Mesenchymal stem cell (in vitro differentiated cells and primary cell): ENCODE measurements at regions not wholly inside any gene's neighbourhood (a gene's known extent, or its start where the extent isn't known, plus 50 kb on each side); places are given as distances from the start of the nearest gene placed in this dataset.

ENCODE experiments used
- DNase-seq: peaks from one replicate; pipeline ENCODE4 v3.0.0-alpha.2; 2013
- H2AFZ ChIP-seq: one replicate; pipeline ENCODE4 v1.6.1; 2013; ENCODE audit warnings: low read depth, mild to moderate bottlenecking, control low read depth, inconsistent platforms, low read length, moderate library complexity
- H2AK5ac ChIP-seq: 2 replicates; pipeline ENCODE4 v1.6.1; 2013; ENCODE audit warnings: low read length, moderate library complexity, mild to moderate bottlenecking, inconsistent platforms; ENCODE audit not compliant: severe bottlenecking
- H2BK120ac ChIP-seq: one replicate; pipeline ENCODE4 v1.6.1; 2013; ENCODE audit warnings: low read depth, mild to moderate bottlenecking, inconsistent platforms, low read length, moderate library complexity
- H2BK12ac ChIP-seq, 2 experiments: one replicate each; pipeline ENCODE4 v1.6.1; 2013; ENCODE audit warnings: inconsistent platforms in 2 of 2, low read length in 2 of 2, mild to moderate bottlenecking in 2 of 2, moderate library complexity in 2 of 2, control low read depth in 1 of 2
- H2BK15ac ChIP-seq: one replicate; pipeline ENCODE4 v1.6.1; 2013; ENCODE audit warnings: mild to moderate bottlenecking, low read depth, inconsistent platforms; ENCODE audit not compliant: poor library complexity, severe bottlenecking
- H2BK5ac ChIP-seq: 2 replicates; pipeline ENCODE4 v1.6.1; 2013; ENCODE audit warnings: low read depth, mild to moderate bottlenecking, low read length, control low read depth, inconsistent platforms; ENCODE audit not compliant: poor library complexity, severe bottlenecking
- H3K14ac ChIP-seq, 2 experiments: one replicate each; pipeline ENCODE4 v1.6.1; 2013; ENCODE audit warnings: inconsistent platforms in 2 of 2, low read length in 2 of 2, control low read depth in 1 of 2, mild to moderate bottlenecking in 1 of 2, moderate library complexity in 1 of 2
- H3K18ac ChIP-seq, 2 experiments: one replicate each; pipeline ENCODE4 v1.6.1; 2013; ENCODE audit warnings: inconsistent platforms in 2 of 2, low read length in 2 of 2, control low read depth in 1 of 2, low read depth in 1 of 2, mild to moderate bottlenecking in 1 of 2
- H3K23ac ChIP-seq, 2 experiments: one replicate each; pipeline ENCODE4 v1.6.1; 2013; ENCODE audit warnings: inconsistent platforms in 2 of 2, low read length in 2 of 2, mild to moderate bottlenecking in 2 of 2, moderate library complexity in 2 of 2, control low read depth in 1 of 2
- H3K27ac ChIP-seq: 2 replicates; pipeline ENCODE4 v1.5.1; 2013; ENCODE audit warnings: mild to moderate bottlenecking, moderate library complexity, low read length, control low read depth, inconsistent platforms; ENCODE audit not compliant: poor library complexity, severe bottlenecking
- H3K27me3 ChIP-seq, 2 experiments: 2 replicates each; pipeline versions ENCODE4 v1.6.1 to v1.7.0; 2013; ENCODE audit warnings: low read length in 2 of 2, mild to moderate bottlenecking in 2 of 2, moderate library complexity in 2 of 2, control low read depth in 1 of 2, inconsistent platforms in 1 of 2; ENCODE audit not compliant: control insufficient read depth in 1 of 2, insufficient read depth in 1 of 2
- H3K36me3 ChIP-seq, 2 experiments: 2 replicates each; pipeline versions ENCODE4 v1.6.1 to v1.7.0; 2013; ENCODE audit warnings: low read length in 2 of 2, control low read depth in 1 of 2, inconsistent platforms in 1 of 2, low read depth in 1 of 2, mild to moderate bottlenecking in 1 of 2; ENCODE audit not compliant: insufficient read depth in 2 of 2, control insufficient read depth in 1 of 2
- H3K4ac ChIP-seq, 2 experiments: one replicate each; pipeline ENCODE4 v1.6.1; 2013; ENCODE audit warnings: inconsistent platforms in 2 of 2, low read length in 2 of 2, mild to moderate bottlenecking in 2 of 2, moderate library complexity in 2 of 2, control low read depth in 1 of 2, low read depth in 1 of 2
- H3K4me1 ChIP-seq: 2 replicates; pipeline ENCODE4 v1.6.1; 2013; ENCODE audit warnings: low read depth, low read length, control low read depth; ENCODE audit not compliant: control insufficient read depth, insufficient read depth
- H3K4me2 ChIP-seq: 2 replicates; pipeline ENCODE4 v1.6.1; 2013; ENCODE audit warnings: low read length, mild to moderate bottlenecking, inconsistent platforms; ENCODE audit not compliant: poor library complexity, severe bottlenecking
- H3K4me3 ChIP-seq, 2 experiments: 2 replicates each; pipeline versions ENCODE4 v1.5.1 to v1.7.0; 2013; ENCODE audit warnings: low read length in 2 of 2, mild to moderate bottlenecking in 2 of 2, control low read depth in 1 of 2, low read depth in 1 of 2; ENCODE audit not compliant: insufficient read depth in 1 of 2
- H3K79me1 ChIP-seq: replicated peaks from 2 replicates; pipeline ENCODE4 v1.6.1; 2013; ENCODE audit warnings: mild to moderate bottlenecking, control low read depth, low read length, inconsistent platforms; ENCODE audit not compliant: poor library complexity, severe bottlenecking
- H3K9ac ChIP-seq: 2 replicates; pipeline ENCODE4 v1.7.0; 2013; ENCODE audit warnings: mild to moderate bottlenecking, low read length, moderate library complexity
- H3K9me3 ChIP-seq: 2 replicates; pipeline ENCODE4 v1.7.0; 2013; ENCODE audit warnings: mild to moderate bottlenecking, low read length; ENCODE audit not compliant: control insufficient read depth
- H4K8ac ChIP-seq: one replicate; pipeline ENCODE4 v1.6.1; 2013; ENCODE audit warnings: inconsistent platforms, mild to moderate bottlenecking, low read length, moderate library complexity
- H4K91ac ChIP-seq: one replicate; pipeline ENCODE4 v1.6.1; 2013; ENCODE audit warnings: mild to moderate bottlenecking, low read length, inconsistent platforms
- WGBS: methylation state at CpG from one replicate; pipeline ENCODE4 v1.1.7; 2013; ENCODE audit warnings: mixed read lengths; 5-methylcytosine and 5-hydroxymethylcytosine counted together

- Histone ChIP-seq H3K14ac (no peak overlapping the region), H3K4me3 (no peak overlapping the region), H3K4me1 (peaks cover 8% of the 10 kb centered on the region), H3K27me3 (no peaks in the 10 kb centered on the region), H2BK5ac (no peak overlapping the region), H3K9ac (no peak overlapping the region), H2AK5ac (no peak overlapping the region), H3K79me1 (no peaks in the 10 kb centered on the region), H2AFZ (no peak overlapping the region), H4K8ac (no peak overlapping the region), H3K4ac (no peak overlapping the region), H3K9me3 (peaks cover 30% of the 10 kb centered on the region), H3K36me3 (no peaks in the 10 kb centered on the region), H2BK12ac (no peak overlapping the region), H3K27ac (no peak overlapping the region), H3K4me2 (no peak overlapping the region), H4K91ac (no peak overlapping the region), H2BK15ac (no peak overlapping the region), H3K23ac (no peak overlapping the region), H3K18ac (no peak overlapping the region), H2BK120ac (no peak overlapping the region)
- 80% methylated on average over 7 of the region's 7 CpGs for WGBS
- DNase-seq, result no peak
Measured at GRCh38 chr7:33701189-33701740, 204.1 kb upstream of the BMPER start.

DNA sequence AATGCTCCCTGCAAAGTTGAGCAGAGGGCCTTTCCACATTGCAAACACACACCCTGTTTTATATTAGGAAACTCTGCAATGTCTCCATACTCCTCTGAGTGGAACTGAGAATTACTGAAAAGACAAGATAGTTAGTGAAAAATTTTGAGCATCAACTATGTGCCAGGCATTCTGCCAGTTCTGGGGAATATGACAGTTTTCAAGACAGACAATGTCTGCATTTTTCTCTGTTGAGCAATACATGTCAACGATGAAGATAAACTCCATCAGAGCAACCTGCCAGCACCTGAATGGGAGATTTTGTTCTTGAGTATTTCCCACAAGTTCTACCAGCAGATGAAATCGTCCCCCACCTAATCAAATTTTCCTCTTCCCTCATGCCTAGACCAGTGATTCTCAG, 203.4 kb upstream of the BMPER start:
- Histone ChIP-seq H3K14ac (no peak overlapping the region), H2AK5ac (no peak overlapping the region), H3K4me2 (no peak overlapping the region), H3K23ac (no peak overlapping the region), H3K18ac (no peak overlapping the region), H3K27me3 (no peaks in the 10 kb centered on the region), H2BK5ac (no peak overlapping the region), H3K4me1 (peaks cover 8% of the 10 kb centered on the region), H3K36me3 (no peaks in the 10 kb centered on the region), H2BK120ac (no peak overlapping the region), H3K9me3 (peaks cover 30% of the 10 kb centered on the region), H3K4ac (no peak overlapping the region), H4K8ac (no peak overlapping the region), H2BK12ac (no peak overlapping the region), H3K9ac (no peak overlapping the region), H2AFZ (no peak overlapping the region), H3K27ac (no peak overlapping the region), H2BK15ac (no peak overlapping the region), H4K91ac (no peak overlapping the region), H3K79me1 (no peaks in the 10 kb centered on the region), H3K4me3 (no peak overlapping the region)
- DNase-seq, result no peak
- 77% methylated on average over 2 of the region's 2 CpGs for WGBS

- WGBS, result 91% methylated on average over 2 of the region's 3 CpGs
- no peak overlapping the region for H2BK5ac ChIP-seq
- H3K4me1 ChIP-seq, result peaks cover 8% of the 10 kb centered on the region
Measured at GRCh38 chr7:33702514-33703054, 202.8 kb upstream of the BMPER start.

GRCh38 chr7:33705333-33705833, 200.0 kb upstream of the BMPER start:
- Histone ChIP-seq H2BK15ac (no peak overlapping the region), H3K79me1 (no peaks in the 10 kb centered on the region), H2BK5ac (no peak overlapping the region), H3K23ac (no peak overlapping the region), H2BK120ac (no peak overlapping the region), H2AFZ (no peak overlapping the region), H3K27me3 (no peaks in the 10 kb centered on the region), H3K18ac (no peak overlapping the region), H3K4me2 (no peak overlapping the region), H3K14ac (no peak overlapping the region), H3K4me3 (no peak overlapping the region), H4K8ac (no peak overlapping the region), H3K9ac (no peak overlapping the region), H3K9me3 (peaks cover 22% of the 10 kb centered on the region), H3K36me3 (no peaks in the 10 kb centered on the region), H2AK5ac (no peak overlapping the region), H3K27ac (no peak overlapping the region), H2BK12ac (no peak overlapping the region), H3K4ac (no peak overlapping the region), H3K4me1 (no peaks in the 10 kb centered on the region), H4K91ac (no peak overlapping the region)
- 59% methylated on average over 5 of the region's 5 CpGs for WGBS
- DNase-seq, result no peak

More at GRCh38 chr7:33702514-33703054, 202.8 kb upstream of the BMPER start:
- Histone ChIP-seq H2AFZ (no peak overlapping the region), H3K27ac (no peak overlapping the region), H3K4me3 (no peak overlapping the region), H4K8ac (no peak overlapping the region), H3K9me3 (peaks cover 30% of the 10 kb centered on the region), H3K14ac (no peak overlapping the region), H3K9ac (no peak overlapping the region), H2BK12ac (no peak overlapping the region), H4K91ac (no peak overlapping the region), H3K27me3 (no peaks in the 10 kb centered on the region), H3K36me3 (no peaks in the 10 kb centered on the region), H3K23ac (no peak overlapping the region), H2BK120ac (no peak overlapping the region), H3K79me1 (no peaks in the 10 kb centered on the region), H2AK5ac (no peak overlapping the region), H2BK15ac (no peak overlapping the region), H3K18ac (no peak overlapping the region), H3K4me2 (no peak overlapping the region), H3K4ac (no peak overlapping the region)
- DNase-seq, result no peak
